Prostate gland (tissue), 2 donors: ENCODE measurements at regions not wholly inside any gene's neighbourhood (a gene's known extent, or its start where the extent isn't known, plus 50 kb on each side); places are given as distances from the start of the nearest gene placed in this dataset.

Experiments
- DNase-seq: peaks from one replicate; pipeline ENCODE4 v3.0.0-alpha.2; 2019; ENCODE audit warnings: low spot score
- H3K27ac ChIP-seq, 2 donors: fragments of 200-600 bp; sonication (generic); 2 replicates each; pipeline ENCODE4 v1.5.1; 2017 to 2019
- H3K27me3 ChIP-seq: fragments of 200-600 bp; sonication (generic); replicated peaks from 2 replicates; pipeline ENCODE4 v1.5.1; 2019; ENCODE audit not compliant: insufficient read depth
- H3K36me3 ChIP-seq, 2 donors: fragments of 200-600 bp; sonication (generic); 1 replicate in 1 of 2; 2 replicates in 1 of 2; pipeline versions ENCODE4 v1.5.1 to v1.8.1; 2017 to 2019
- H3K4me1 ChIP-seq: fragments of 200-600 bp; sonication (generic); replicated peaks from 2 replicates; pipeline ENCODE4 v1.5.1; 2019
- H3K4me3 ChIP-seq, 2 donors: fragments of 200-600 bp; sonication (generic); 2 replicates each; pipeline ENCODE4 v1.5.1; 2017 to 2019
- H3K9me3 ChIP-seq: fragments of 200-600 bp; sonication (generic); 2 replicates; pipeline ENCODE4 v1.5.1; 2017
- POLR2A ChIP-seq: fragments of 450-650 bp; IDR thresholded peaks from one replicate; pipeline ENCODE4 v1.6.1; 2016; ENCODE audit warnings: antibody characterized with exemption, mild to moderate bottlenecking
- POLR2AphosphoS5 ChIP-seq: sonication (generic); formaldehyde crosslinking; IDR thresholded peaks from one replicate; pipeline ENCODE4 v1.6.1; 2017; ENCODE audit warnings: antibody characterized with exemption
- WGBS: methylation state at CpG from one replicate; pipeline ENCODE4 v1.1.5; 2018; 5-methylcytosine and 5-hydroxymethylcytosine counted together
- intact Hi-C: fragments of 100-400 bp; cut with DNase I; formaldehyde crosslinking; loops from one replicate; pipeline ENCODE4 v1.14.2; 2022
- small RNA-seq, 2 donors: library from RNA; depleted of rRNA; stranded (forward); fragments of <200 nt; gene quantifications; one replicate each; pipeline ENCODE3, GENCODE V24; 2016
- TF ChIP-seq, protein P1 (sequence below), 4 experiments: fragments of 200-600 bp in 2 of 4; fragments of 450-650 bp in 2 of 4; sonication (generic) in 2 of 4; IDR thresholded peaks; 1 replicate in 3 of 4; 2 replicates in 1 of 4; pipeline ENCODE4 v1.5.1; 2016 to 2019; ENCODE audit warnings: antibody characterized with exemption in 4 of 4, mild to moderate bottlenecking in 2 of 4, moderate library complexity in 2 of 4

DNA sequence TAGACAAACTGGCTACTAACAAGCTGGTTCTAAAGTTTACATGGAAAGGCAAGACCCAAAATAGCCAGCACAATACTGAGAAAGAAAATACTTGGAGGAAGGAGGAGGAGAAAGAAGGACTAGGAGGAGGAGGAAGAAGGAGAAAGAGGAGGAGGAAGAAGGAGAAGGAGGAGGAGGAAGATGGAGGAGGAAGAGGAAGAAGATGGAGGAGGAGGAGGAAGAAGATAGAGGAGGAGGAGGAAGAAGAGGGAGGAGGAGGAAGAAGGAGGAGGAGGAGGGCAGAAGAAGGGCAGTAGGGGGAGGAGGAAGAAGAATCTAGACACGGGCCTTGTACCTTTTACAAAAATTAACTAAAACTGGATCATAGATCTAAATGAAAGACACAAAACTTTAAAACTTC lies 92.6 kb downstream of the METTL4 start:
- TF ChIP-seq POLR2AphosphoS5 = no peak
- no peak for TF ChIP-seq POLR2A
- TF ChIP-seq, protein P1, sequence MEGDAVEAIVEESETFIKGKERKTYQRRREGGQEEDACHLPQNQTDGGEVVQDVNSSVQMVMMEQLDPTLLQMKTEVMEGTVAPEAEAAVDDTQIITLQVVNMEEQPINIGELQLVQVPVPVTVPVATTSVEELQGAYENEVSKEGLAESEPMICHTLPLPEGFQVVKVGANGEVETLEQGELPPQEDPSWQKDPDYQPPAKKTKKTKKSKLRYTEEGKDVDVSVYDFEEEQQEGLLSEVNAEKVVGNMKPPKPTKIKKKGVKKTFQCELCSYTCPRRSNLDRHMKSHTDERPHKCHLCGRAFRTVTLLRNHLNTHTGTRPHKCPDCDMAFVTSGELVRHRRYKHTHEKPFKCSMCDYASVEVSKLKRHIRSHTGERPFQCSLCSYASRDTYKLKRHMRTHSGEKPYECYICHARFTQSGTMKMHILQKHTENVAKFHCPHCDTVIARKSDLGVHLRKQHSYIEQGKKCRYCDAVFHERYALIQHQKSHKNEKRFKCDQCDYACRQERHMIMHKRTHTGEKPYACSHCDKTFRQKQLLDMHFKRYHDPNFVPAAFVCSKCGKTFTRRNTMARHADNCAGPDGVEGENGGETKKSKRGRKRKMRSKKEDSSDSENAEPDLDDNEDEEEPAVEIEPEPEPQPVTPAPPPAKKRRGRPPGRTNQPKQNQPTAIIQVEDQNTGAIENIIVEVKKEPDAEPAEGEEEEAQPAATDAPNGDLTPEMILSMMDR (IDR thresholded peaks at IDR 0.05) = no peak

DNA sequence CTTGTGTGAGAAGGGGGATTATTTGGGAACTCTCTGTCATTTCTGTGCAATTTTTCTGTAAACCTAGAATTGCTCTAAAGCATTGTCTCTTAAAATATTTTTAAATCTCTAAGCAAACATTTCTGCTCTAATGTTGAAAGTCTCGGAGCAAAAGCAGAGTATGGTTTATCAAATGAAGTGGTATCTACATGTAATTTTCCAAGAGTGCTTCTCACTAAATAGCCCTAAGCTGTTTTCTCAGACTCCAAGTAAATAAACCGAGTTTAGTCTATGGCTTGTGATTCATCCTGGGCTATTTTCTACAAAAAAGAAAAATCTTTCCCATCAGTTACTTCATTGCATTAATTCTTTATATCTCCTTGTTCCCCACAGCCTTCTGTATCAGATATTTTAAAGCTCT lies 90.8 kb downstream of the METTL4 start:
- H3K27ac ChIP-seq = no peak overlapping the region
- 66% methylated on average over 2 of the region's 2 CpGs for WGBS
- H3K4me1 ChIP-seq = no peaks in the 10 kb centered on the region
- H3K9me3 ChIP-seq = no peaks in the 10 kb centered on the region
- TF ChIP-seq POLR2AphosphoS5 = no peak
- intact Hi-C loops = no loop called here
- no peaks in the 10 kb centered on the region for H3K36me3 ChIP-seq
- no peak for DNase-seq
- H3K27me3 ChIP-seq = no peaks in the 10 kb centered on the region
- H3K4me3 ChIP-seq = no peak overlapping the region

More for the DNA sequence above, 92.6 kb downstream of the METTL4 start:
- 77% methylated on average over 1 of the region's 1 CpG for WGBS
- no peaks in the 10 kb centered on the region for H3K27me3 ChIP-seq
- no peak overlapping the region for H3K27ac ChIP-seq
- no peak for DNase-seq
- no peak overlapping the region for H3K4me3 ChIP-seq
- intact Hi-C loops = no loop called here
- no peaks in the 10 kb centered on the region for H3K36me3 ChIP-seq
- no peaks in the 10 kb centered on the region for H3K9me3 ChIP-seq
- no peaks in the 10 kb centered on the region for H3K4me1 ChIP-seq

DNA sequence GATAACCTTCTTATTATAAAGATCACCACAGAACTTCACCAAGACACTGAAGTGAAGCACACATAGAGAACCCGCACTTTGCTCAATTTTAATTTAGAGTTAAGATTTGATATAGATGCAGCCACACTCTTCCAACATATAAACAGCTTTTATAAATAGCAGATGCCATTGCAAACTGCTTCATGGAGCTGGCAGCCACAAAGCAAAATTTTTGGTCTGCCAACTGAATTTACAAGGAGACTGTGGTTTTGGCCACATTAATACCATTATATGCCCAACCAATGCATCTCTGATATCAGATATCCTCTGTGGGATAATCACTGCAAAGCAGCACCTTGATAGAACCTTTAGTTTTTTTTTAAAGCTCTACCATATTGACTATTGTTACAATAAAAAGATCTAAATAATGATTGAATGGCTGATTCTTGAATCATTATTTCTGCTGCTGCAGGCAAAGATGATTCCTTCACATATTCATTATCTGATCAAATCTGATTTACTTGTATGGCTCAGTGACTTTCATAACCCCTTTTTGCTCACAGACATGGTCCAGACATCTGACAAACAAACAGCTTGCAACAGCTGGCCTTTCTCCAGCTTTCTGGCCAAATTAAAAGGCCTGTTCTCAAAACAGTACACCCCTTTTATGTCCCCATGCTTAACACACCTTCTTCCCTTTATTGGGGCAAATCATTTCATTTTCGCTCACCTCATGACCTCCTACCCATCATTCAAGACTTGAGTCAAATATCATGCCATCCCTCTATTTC lies 88.4 kb downstream of the METTL4 start:
- no peak overlapping the region for H3K4me3 ChIP-seq

DNA sequence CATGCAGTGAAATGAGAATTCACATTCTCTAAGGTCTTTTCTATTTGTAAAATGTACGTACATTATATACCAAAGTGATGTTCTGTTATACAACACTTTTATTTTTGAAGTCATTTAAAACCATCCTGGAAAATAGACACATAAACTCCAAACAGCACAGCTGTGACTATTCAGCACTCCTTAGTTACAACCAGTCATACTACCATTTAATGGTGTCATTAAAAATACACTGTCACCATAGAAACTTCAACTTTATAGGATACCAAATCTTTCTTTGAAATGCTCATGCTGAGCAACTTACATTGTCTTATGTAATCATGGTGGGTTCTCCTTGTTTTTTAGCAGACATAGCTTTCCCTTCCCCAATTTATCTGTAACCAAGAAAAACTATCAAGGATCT lies 85.3 kb downstream of the METTL4 start:
- Histone ChIP-seq H3K4me1 (no peaks in the 10 kb centered on the region), H3K27ac (no peak overlapping the region), H3K36me3 (no peaks in the 10 kb centered on the region), H3K9me3 (no peaks in the 10 kb centered on the region), H3K27me3 (no peaks in the 10 kb centered on the region), H3K4me3 (no peak overlapping the region)
- no peak for DNase-seq
- TF ChIP-seq POLR2A (no peak), POLR2AphosphoS5 (no peak)
- TF ChIP-seq, protein P1 (IDR thresholded peaks at IDR 0.05) = no peak
- intact Hi-C loops = no loop called here
- WGBS = 40% methylated on average over 1 of the region's 1 CpG

More for the DNA sequence above, 88.4 kb downstream of the METTL4 start:
- Histone ChIP-seq H3K9me3 (no peaks in the 10 kb centered on the region), H3K36me3 (no peaks in the 10 kb centered on the region), H3K27me3 (no peaks in the 10 kb centered on the region), H3K27ac (no peak overlapping the region), H3K4me1 (no peaks in the 10 kb centered on the region)
- no peak for DNase-seq
- TF ChIP-seq POLR2AphosphoS5 (no peak), POLR2A (no peak)
- TF ChIP-seq, protein P1 (IDR thresholded peaks at IDR 0.05) = no peak
- intact Hi-C loops = no loop called here
- WGBS = 92% methylated on average over 2 of the region's 2 CpGs

DNA sequence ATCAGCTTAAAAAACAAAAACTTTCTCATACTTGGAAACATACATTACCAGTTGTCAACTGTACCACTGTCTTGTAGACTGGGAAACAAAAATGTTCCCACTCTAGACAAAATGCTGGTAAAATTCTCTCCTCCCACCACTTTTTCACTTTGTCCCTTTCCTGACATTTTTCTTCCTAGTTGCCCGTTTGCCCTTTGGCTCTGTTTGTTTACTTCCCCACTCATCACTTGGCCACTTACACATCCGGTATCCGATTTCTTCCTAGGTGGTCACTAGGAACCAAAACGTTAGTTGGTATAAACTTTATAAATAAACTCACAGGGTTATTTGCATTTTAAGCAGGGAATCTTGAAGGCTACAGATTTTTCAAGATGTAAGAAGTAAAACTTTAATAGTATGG lies 84.9 kb downstream of the METTL4 start:
- TF ChIP-seq, protein P1 (IDR thresholded peaks at IDR 0.05) = no peak
- TF ChIP-seq POLR2A = no peak
- no peak for TF ChIP-seq POLR2AphosphoS5
- Histone ChIP-seq H3K9me3 (no peaks in the 10 kb centered on the region), H3K27ac (no peak overlapping the region), H3K27me3 (no peaks in the 10 kb centered on the region), H3K4me1 (no peaks in the 10 kb centered on the region), H3K36me3 (no peaks in the 10 kb centered on the region), H3K4me3 (no peak overlapping the region)
- intact Hi-C loops = no loop called here
- 14% methylated on average over 4 of the region's 4 CpGs for WGBS
- no peak for DNase-seq

Small RNA genes in the stretch of these regions (small RNA-seq; reads per million reads assigned to genes)
- gene AP005119.1 (0 reads per million in 2 donors), gene COX6CP3 (0 reads per million in 2 donors), gene RN7SKP72 (0 reads per million in 2 donors)
